Gastrocnemius medialis (tissue), 4 donors: ENCODE measurements at regions not wholly inside any gene's neighbourhood (a gene's known extent, or its start where the extent isn't known, plus 50 kb on each side); places are given as distances from the start of the nearest gene placed in this dataset.

Source experiments
- CTCF ChIP-seq, 5 experiments: fragments of 450-650 bp in 3 of 5; fragments of 200-600 bp in 2 of 5; sonication (generic) in 2 of 5; IDR thresholded peaks in 4 of 5; conservative IDR thresholded peaks in 1 of 5; 1 replicate in 4 of 5; 2 replicates in 1 of 5; pipeline ENCODE4 v1.5.1; 2016 to 2019; ENCODE audit warnings: antibody characterized with exemption in 5 of 5, mild to moderate bottlenecking in 3 of 5, moderate library complexity in 3 of 5
- POLR2A ChIP-seq, 2 donors: fragments of 450-650 bp; IDR thresholded peaks; one replicate each; pipeline ENCODE4 v1.6.1; 2017; ENCODE audit warnings: antibody characterized with exemption in 2 of 2, mild to moderate bottlenecking in 2 of 2, moderate library complexity in 2 of 2

GRCh38 chr4:104294811-104295210 lies 199.9 kb downstream of the CXXC4 start:
- TF ChIP-seq CTCF (IDR thresholded peaks at IDR 0.05 in 4 of 5, conservative IDR thresholded peaks at IDR 0.05 in 1 of 5): no peak
- TF ChIP-seq POLR2A (IDR thresholded peaks at IDR 0.05): no peak
